T follicular helper cell (primary cell): ENCODE measurements at regions not wholly inside any gene's neighbourhood (a gene's known extent, or its start where the extent isn't known, plus 50 kb on each side); places are given as distances from the start of the nearest gene placed in this dataset.
"Not testable (repeated sequence)": the region's sequence is repeated elsewhere in the genome, so short reads cannot be mapped to it uniquely, and the experiment has no call there.

Source experiments
- DNase-seq: peaks from one replicate; pipeline ENCODE4 v3.0.0-alpha.2; 2020; ENCODE audit warnings: low read depth

GRCh38 chr4:62676962-62677361 is 1476.8 kb downstream of the ADGRL3 start:
- no peak for DNase-seq

- DNase-seq, result no peak
These were observed 1470.4 kb downstream of the ADGRL3 start for GRCh38 chr4:62670514-62670913.

GRCh38 chr4:62661821-62662220 is 1461.7 kb downstream of the ADGRL3 start:
- no peak for DNase-seq

GRCh38 chr4:62656006-62656405 is 1455.9 kb downstream of the ADGRL3 start:
- DNase-seq, result no peak

GRCh38 chr4:62644372-62644771 is 1444.2 kb downstream of the ADGRL3 start:
- DNase-seq, result no peak

- no peak for DNase-seq
These were observed 1440.2 kb downstream of the ADGRL3 start for GRCh38 chr4:62640296-62640695.

GRCh38 chr4:62627671-62628070 is 1427.5 kb downstream of the ADGRL3 start:
- no peak for DNase-seq

GRCh38 chr4:62627141-62627540 is 1427.0 kb downstream of the ADGRL3 start:
- DNase-seq, result no peak

GRCh38 chr4:62622089-62622488 is 1422.0 kb downstream of the ADGRL3 start:
- DNase-seq, result no peak

- no peak for DNase-seq
These were observed 1419.8 kb downstream of the ADGRL3 start for GRCh38 chr4:62619971-62620370.

- no peak for DNase-seq
These were observed 1417.9 kb downstream of the ADGRL3 start for GRCh38 chr4:62618042-62618441.

- no peak for DNase-seq
These were observed 1401.6 kb downstream of the ADGRL3 start for GRCh38 chr4:62601737-62602136.

- not testable (repeated sequence) for DNase-seq
These were observed 1395.1 kb downstream of the ADGRL3 start for GRCh38 chr4:62595265-62595664.

GRCh38 chr4:62591756-62592155 is 1391.6 kb downstream of the ADGRL3 start:
- no peak for DNase-seq

GRCh38 chr4:62588671-62589070 is 1388.5 kb downstream of the ADGRL3 start:
- no peak for DNase-seq

GRCh38 chr4:62571494-62571893 is 1371.4 kb downstream of the ADGRL3 start:
- DNase-seq, result no peak

GRCh38 chr4:62560858-62561257 is 1360.7 kb downstream of the ADGRL3 start:
- DNase-seq, result no peak

- DNase-seq, result no peak
These were observed 1350.0 kb downstream of the ADGRL3 start for GRCh38 chr4:62550121-62550520.

- no peak for DNase-seq
These were observed 1349.5 kb downstream of the ADGRL3 start for GRCh38 chr4:62549601-62550000.

GRCh38 chr4:62548765-62549164 is 1348.6 kb downstream of the ADGRL3 start:
- no peak for DNase-seq

GRCh38 chr4:62548108-62548524 is 1348.0 kb downstream of the ADGRL3 start:
- DNase-seq, result no peak

GRCh38 chr4:62544428-62544827 is 1344.3 kb downstream of the ADGRL3 start:
- DNase-seq, result no peak

- no peak for DNase-seq
These were observed 1342.9 kb downstream of the ADGRL3 start for GRCh38 chr4:62543002-62543401.

GRCh38 chr4:62533573-62533972 is 1333.4 kb downstream of the ADGRL3 start:
- DNase-seq, result no peak

GRCh38 chr4:62531731-62532130 is 1331.6 kb downstream of the ADGRL3 start:
- DNase-seq, result no peak
